H9 (cell line): ENCODE measurements at regions not wholly inside any gene's neighbourhood (a gene's known extent, or its start where the extent isn't known, plus 50 kb on each side); places are given as distances from the start of the nearest gene placed in this dataset.

ENCODE experiments used
- DNase-seq: peaks from one replicate; pipeline ENCODE4 v3.0.0-alpha.2; 2017
- H2AFZ ChIP-seq: one replicate; pipeline ENCODE4 v1.6.1; 2013; ENCODE audit warnings: mild to moderate bottlenecking, low read length, control low read depth, moderate library complexity
- H2AK5ac ChIP-seq: 2 replicates; pipeline ENCODE4 v1.6.1; 2013; ENCODE audit warnings: low read length, control low read depth, mixed read lengths; ENCODE audit not compliant: insufficient read length
- H2BK120ac ChIP-seq: one replicate; pipeline ENCODE4 v1.6.1; 2013; ENCODE audit warnings: low read depth, mild to moderate bottlenecking, low read length, control low read depth, inconsistent platforms; ENCODE audit not compliant: poor library complexity, severe bottlenecking
- H2BK12ac ChIP-seq: 2 replicates; pipeline ENCODE4 v1.6.1; 2013; ENCODE audit warnings: low read length, control low read depth, mixed read lengths, low read depth; ENCODE audit not compliant: insufficient read length
- H2BK15ac ChIP-seq: 2 replicates; pipeline ENCODE4 v1.6.1; 2013; ENCODE audit warnings: low read depth, low read length, control low read depth
- H2BK20ac ChIP-seq: one replicate; pipeline ENCODE4 v1.6.1; 2013; ENCODE audit warnings: low read depth, mild to moderate bottlenecking, low read length, control low read depth, inconsistent platforms; ENCODE audit not compliant: poor library complexity, severe bottlenecking
- H2BK5ac ChIP-seq: 2 replicates; pipeline ENCODE4 v1.6.1; 2013; ENCODE audit warnings: low read length, control low read depth, mixed read lengths; ENCODE audit not compliant: insufficient read length
- H3K14ac ChIP-seq: 2 replicates; pipeline ENCODE4 v1.6.1; 2013; ENCODE audit warnings: low read length, control low read depth; ENCODE audit not compliant: insufficient read depth
- H3K18ac ChIP-seq: 2 replicates; pipeline ENCODE4 v1.6.1; 2013; ENCODE audit warnings: low read depth, mild to moderate bottlenecking, mixed read lengths, low read length, control low read depth; ENCODE audit not compliant: insufficient read length
- H3K23ac ChIP-seq: 2 replicates; pipeline ENCODE4 v1.6.1; 2013; ENCODE audit warnings: low read length, control low read depth, mixed read lengths, low read depth; ENCODE audit not compliant: insufficient read length
- H3K23me2 ChIP-seq: 2 replicates; pipeline ENCODE4 v1.6.1; 2013; ENCODE audit warnings: low read depth, mild to moderate bottlenecking, mixed read lengths, low read length, control low read depth; ENCODE audit not compliant: insufficient read length, poor library complexity, severe bottlenecking
- H3K27ac ChIP-seq: 2 replicates; pipeline ENCODE4 v1.5.1; 2013; ENCODE audit warnings: low read length, control low read depth, mixed read lengths, low read depth; ENCODE audit not compliant: insufficient read length
- H3K27me3 ChIP-seq: 2 replicates; pipeline ENCODE4 v1.6.1; 2013; ENCODE audit warnings: low read length, control low read depth, inconsistent platforms; ENCODE audit not compliant: insufficient read depth
- H3K4ac ChIP-seq: 2 replicates; pipeline ENCODE4 v1.6.1; 2013; ENCODE audit warnings: low read depth, mild to moderate bottlenecking, control low read depth, inconsistent platforms, low read length, moderate library complexity
- H3K4me1 ChIP-seq: 2 replicates; pipeline ENCODE4 v1.6.1; 2013; ENCODE audit warnings: low read length, control low read depth, inconsistent platforms; ENCODE audit not compliant: insufficient read depth
- H3K4me2 ChIP-seq: 2 replicates; pipeline ENCODE4 v1.6.1; 2013; ENCODE audit warnings: low read length, control low read depth, mixed read lengths; ENCODE audit not compliant: insufficient read length, insufficient read depth
- H3K56ac ChIP-seq: 2 replicates; pipeline ENCODE4 v1.6.1; 2013; ENCODE audit warnings: low read depth, mild to moderate bottlenecking, mixed read lengths, low read length, control low read depth; ENCODE audit not compliant: insufficient read length
- H3K79me1 ChIP-seq: 2 replicates; pipeline ENCODE4 v1.6.1; 2013; ENCODE audit warnings: low read depth, mild to moderate bottlenecking, moderate library complexity, low read length, control low read depth, inconsistent platforms; ENCODE audit not compliant: insufficient read depth, poor library complexity, severe bottlenecking
- H3K79me2 ChIP-seq: 2 replicates; pipeline ENCODE4 v1.6.1; 2013; ENCODE audit warnings: low read length, control low read depth, inconsistent platforms; ENCODE audit not compliant: insufficient read depth
- H3K9ac ChIP-seq: 2 replicates; pipeline ENCODE4 v1.6.1; 2013; ENCODE audit warnings: low read length, control low read depth, mixed read lengths; ENCODE audit not compliant: insufficient read length; ENCODE audit errors: extremely low read depth
- H3K9me3 ChIP-seq: one replicate; pipeline ENCODE4 v1.6.1; 2013; ENCODE audit warnings: low read depth, low read length, inconsistent platforms; ENCODE audit not compliant: control insufficient read depth
- H3T11ph ChIP-seq: one replicate; pipeline ENCODE4 v1.6.1; 2013; ENCODE audit warnings: mild to moderate bottlenecking, low read length, control low read depth, inconsistent platforms
- H4K20me1 ChIP-seq: one replicate; pipeline ENCODE4 v1.6.1; 2013; ENCODE audit not compliant: control insufficient read depth, insufficient read length, insufficient read depth
- H4K5ac ChIP-seq: 2 replicates; pipeline ENCODE4 v1.6.1; 2013; ENCODE audit warnings: low read depth, mild to moderate bottlenecking, mixed read lengths, low read length, control low read depth; ENCODE audit not compliant: insufficient read length
- H4K8ac ChIP-seq: replicated peaks from 2 replicates; pipeline ENCODE4 v1.6.1; 2013; ENCODE audit warnings: low read length, control low read depth, mixed read lengths, low read depth; ENCODE audit not compliant: insufficient read length
- H4K91ac ChIP-seq: 2 replicates; pipeline ENCODE4 v1.6.1; 2013; ENCODE audit warnings: low read depth, mild to moderate bottlenecking, moderate library complexity, mixed read lengths, low read length, control low read depth; ENCODE audit not compliant: insufficient read length
- H3K27ac Mint-ChIP-seq, 3 experiments: 2 replicates in 2 of 3; 3 replicates in 1 of 3; pipeline ENCODE4 v1.8.0; 2020 to 2021; ENCODE audit warnings: mixed read lengths in 3 of 3, mild to moderate bottlenecking in 1 of 3, moderate library complexity in 1 of 3
- H3K27me3 Mint-ChIP-seq: 2 replicates; pipeline ENCODE4 v1.8.0; 2021; ENCODE audit warnings: low read depth, mild to moderate bottlenecking, moderate library complexity, mixed read lengths
- H3K36me3 Mint-ChIP-seq, 3 experiments: 2 replicates in 2 of 3; 3 replicates in 1 of 3; pipeline ENCODE4 v1.8.0; 2020 to 2021; ENCODE audit warnings: low read depth in 3 of 3, mixed read lengths in 3 of 3; ENCODE audit not compliant: insufficient read depth in 1 of 3
- H3K4me1 Mint-ChIP-seq, 2 experiments: 2 replicates each; pipeline ENCODE4 v1.8.0; 2020; ENCODE audit warnings: mixed read lengths in 2 of 2
- H3K4me3 Mint-ChIP-seq, 2 experiments: 2 replicates in 1 of 2; 3 replicates in 1 of 2; pipeline ENCODE4 v1.8.0; 2020 to 2021; ENCODE audit warnings: mild to moderate bottlenecking in 2 of 2, mixed read lengths in 2 of 2, moderate library complexity in 1 of 2
- H3K9me3 Mint-ChIP-seq, 2 experiments: 2 replicates in 1 of 2; 3 replicates in 1 of 2; pipeline ENCODE4 v1.8.0; 2020; ENCODE audit warnings: mild to moderate bottlenecking in 2 of 2, mixed read lengths in 2 of 2, moderate library complexity in 1 of 2
- CTCF ChIP-seq: fragments of 200-600 bp; sonication (generic); conservative IDR thresholded peaks from 3 replicates; pipeline ENCODE4 v1.8.0; 2021; ENCODE audit warnings: antibody characterized with exemption, mild to moderate bottlenecking
- WGBS: extraction: QIAGEN DNeasy Blood & Tissue Kit; methylation state at CpG from one replicate; pipeline ENCODE4 v1.1.7; 2013; ENCODE audit warnings: missing lambda C conversion rate, low lambda C conversion rate, mixed read lengths; ENCODE audit not compliant: insufficient read length; ENCODE audit errors: extremely low coverage; 5-methylcytosine and 5-hydroxymethylcytosine counted together

DNA sequence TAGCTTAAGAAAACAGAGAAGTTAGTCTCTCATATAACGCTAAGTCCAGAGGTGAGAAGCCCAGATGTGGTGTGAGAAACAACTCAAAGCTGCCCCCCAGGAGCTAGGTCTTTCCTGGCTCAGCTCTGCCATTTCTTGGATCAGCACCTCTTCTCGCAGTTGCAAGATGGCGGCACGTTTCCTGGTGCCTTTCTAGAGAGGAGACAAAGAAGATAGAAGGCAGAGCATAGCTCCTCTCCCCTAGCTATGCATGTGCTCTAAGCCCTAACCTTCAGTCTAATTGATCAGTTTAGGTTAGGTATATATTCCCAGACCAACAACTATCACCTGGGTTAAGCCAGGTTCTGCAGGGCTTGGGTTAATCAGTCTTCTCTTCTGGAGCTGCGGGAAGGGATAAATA is 119.5 kb upstream of the RAB12 start:
- Histone ChIP-seq H4K5ac (no peak overlapping the region), H3K79me1 (no peaks in the 10 kb centered on the region), H2BK12ac (no peak overlapping the region), H3K4ac (no peak overlapping the region), H3K9ac (no peak overlapping the region), H4K20me1 (no peaks in the 10 kb centered on the region), H3K79me2 (no peaks in the 10 kb centered on the region), H3K23me2 (no peaks in the 10 kb centered on the region), H3K4me2 (no peak overlapping the region), H2BK120ac (no peak overlapping the region), H2BK5ac (no peak overlapping the region), H4K8ac (no peak overlapping the region), H2AFZ (no peak overlapping the region), H3K4me1 (no peaks in the 10 kb centered on the region), H3K23ac (no peak overlapping the region), H3K56ac (no peak overlapping the region), H3T11ph (no peak overlapping the region), H2BK20ac (no peak overlapping the region), H4K91ac (no peak overlapping the region), H3K14ac (no peak overlapping the region), H3K27me3 (no peaks in the 10 kb centered on the region), H2AK5ac (no peak overlapping the region), H2BK15ac (no peak overlapping the region), H3K18ac (no peak overlapping the region), H3K9me3 (no peaks in the 10 kb centered on the region), H3K27ac (no peak overlapping the region)
- Mint-ChIP-seq H3K4me1 (no peaks in the 10 kb centered on the region), H3K9me3 (peaks cover 8 to 10% of the 10 kb centered on the region in 2 experiments; a peak in 4 of 5 replicates), H3K36me3 (peaks cover 0 to 5% (median 4%) of the 10 kb centered on the region in 3 experiments; a peak in 2 of 7 replicates), H3K4me3 (no peak overlapping the region), H3K27ac (no peak overlapping the region), H3K27me3 (peaks cover 3% of the 10 kb centered on the region)
- DNase-seq, result no peak
- no CpG with 5 or more reads among the region's 5 CpGs for WGBS
- TF ChIP-seq CTCF, result no peak
